ENCODE measurements at regions not wholly inside any gene's neighbourhood (a gene's known extent, or its start where the extent isn't known, plus 50 kb on each side); places are given as distances from the start of the nearest gene placed in this dataset.
"Not testable (repeated sequence)": the region's sequence is repeated elsewhere in the genome, so short reads cannot be mapped to it uniquely, and the experiment has no call there.

DNA sequence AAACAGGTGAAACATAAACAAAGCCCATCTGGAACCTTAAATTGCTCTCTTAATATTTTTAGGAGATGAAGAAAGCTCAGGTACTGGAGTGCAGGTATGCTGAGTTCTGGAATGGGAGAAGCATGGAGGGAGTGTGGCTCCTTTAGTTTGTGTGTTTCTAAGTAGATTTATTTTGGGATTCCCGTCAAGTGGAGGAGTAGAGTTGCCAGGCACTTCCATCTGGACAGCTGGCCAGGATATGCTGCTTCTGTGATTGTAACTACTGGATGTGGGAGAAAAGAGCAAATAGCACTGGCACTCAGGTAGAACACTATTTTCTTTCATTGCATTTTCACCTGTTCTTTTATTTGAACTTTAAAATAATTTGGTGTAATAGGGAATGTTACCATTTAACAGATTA is 182.3 kb upstream of the MAST4 start:
- no peak for DNase-seq
- no peak for ATAC-seq

DNA sequence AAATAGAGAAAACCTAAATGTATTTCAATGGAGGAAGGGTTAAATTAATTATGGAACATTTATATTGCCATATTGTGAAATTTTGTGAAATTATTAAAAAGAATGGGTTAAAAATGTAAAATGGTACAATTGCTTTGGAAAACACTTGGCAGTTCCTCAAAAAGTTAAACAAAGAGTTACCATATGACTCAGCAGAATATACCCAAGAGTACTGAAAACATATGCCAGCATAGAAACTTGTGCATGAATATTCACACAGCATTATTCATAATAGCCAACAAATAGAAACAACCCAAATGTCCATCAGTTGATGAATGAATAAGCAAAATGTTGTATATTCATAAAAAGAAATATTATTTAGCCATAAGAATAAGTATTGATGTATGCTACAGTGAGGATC is 181.0 kb upstream of the MAST4 start:
- ATAC-seq (no peak), DNase-seq (no peak)

- DNase-seq (no peak), ATAC-seq (no peak)
Observed at GRCh38 chr5:66416698-66417097, 179.5 kb upstream of the MAST4 start.

DNA sequence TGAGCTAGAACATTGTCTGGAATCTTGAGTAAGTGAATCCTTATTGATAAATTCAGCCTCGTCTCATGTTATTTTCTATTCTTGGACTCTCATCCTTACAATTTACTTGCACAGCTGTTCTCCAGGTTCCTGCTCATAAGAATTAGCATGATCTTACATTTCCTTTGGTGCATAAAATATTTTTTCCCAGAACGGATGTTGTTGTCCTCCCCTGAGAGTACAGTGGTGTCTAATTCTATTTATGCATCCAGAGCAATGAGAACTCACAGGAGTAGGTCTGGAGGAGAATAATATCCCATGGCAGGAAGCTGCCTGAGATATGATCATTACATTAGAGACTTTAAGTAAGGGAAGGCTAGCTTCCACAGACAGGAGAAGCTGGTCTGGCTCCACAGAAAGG is 178.4 kb upstream of the MAST4 start:
- ATAC-seq (no peak), DNase-seq (no peak)

GRCh38 chr5:66423484-66423883 is 172.7 kb upstream of the MAST4 start:
- no peak for ATAC-seq
- DNase-seq, result no peak

DNA sequence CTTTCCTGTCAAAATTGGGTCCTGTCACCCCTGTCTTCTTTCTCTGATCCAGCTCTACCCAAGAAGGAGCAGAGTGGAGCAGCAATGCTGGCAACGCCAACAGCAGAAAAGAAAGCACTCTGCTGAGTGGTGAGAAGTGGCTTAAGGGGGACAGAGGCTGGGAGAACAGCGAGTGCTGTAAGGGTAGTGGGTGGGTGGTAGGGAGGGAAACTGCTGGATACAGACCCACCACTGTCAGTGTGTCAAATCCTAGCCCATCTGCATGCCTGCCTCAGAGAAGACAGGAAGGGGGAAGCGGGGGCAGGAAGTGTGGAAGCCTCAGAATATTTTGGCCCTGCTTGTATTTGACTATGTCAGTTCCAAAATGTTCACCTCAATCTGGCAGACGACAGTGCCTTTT is 170.4 kb upstream of the MAST4 start:
- ATAC-seq, result no peak
- DNase-seq, result no peak

DNA sequence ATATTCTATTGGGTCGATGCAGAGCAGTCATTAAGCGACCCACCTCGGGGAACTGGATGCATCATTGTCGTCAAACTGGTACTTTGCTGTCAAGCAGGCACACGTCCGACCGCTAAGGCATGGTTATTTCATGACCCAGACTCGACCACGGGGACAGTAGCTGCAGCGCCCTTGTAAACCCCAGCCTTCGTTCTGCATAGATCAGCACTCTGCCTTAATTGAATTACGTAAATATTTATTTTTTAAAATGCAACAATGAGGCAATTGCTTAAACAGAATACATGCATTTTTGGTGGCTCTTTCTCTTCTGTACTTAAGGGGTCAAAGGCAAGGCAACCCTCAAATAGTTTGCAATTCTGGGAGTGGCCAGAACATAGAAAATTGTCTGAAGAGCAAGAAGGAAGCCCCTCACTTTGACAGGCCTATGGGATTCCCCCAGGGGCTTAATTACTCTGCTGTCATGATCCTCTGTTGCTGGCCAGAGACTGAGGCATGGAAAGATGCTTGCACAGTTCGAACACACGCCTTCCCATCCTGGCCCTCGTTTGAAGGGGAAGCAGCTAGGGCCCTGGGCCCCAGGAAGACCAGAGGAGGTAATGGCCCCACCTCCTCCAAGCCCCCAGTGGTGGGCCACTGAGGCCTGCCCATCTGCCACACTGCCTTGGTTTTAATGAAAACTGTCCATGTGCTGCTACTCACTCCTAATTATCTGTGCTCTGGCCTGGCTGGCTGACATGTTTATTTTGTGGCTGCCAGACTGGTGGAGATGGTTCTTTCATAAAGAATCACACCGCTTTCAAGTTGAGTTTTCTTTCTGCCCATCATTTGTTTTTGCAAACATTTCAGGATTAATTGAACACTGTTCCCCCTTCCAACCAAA is 169.7 kb upstream of the MAST4 start:
- ATAC-seq (no peak), DNase-seq (no peak)

- DNase-seq (no peak), ATAC-seq (no peak)
Observed at GRCh38 chr5:66427139-66427442, 169.1 kb upstream of the MAST4 start.

DNA sequence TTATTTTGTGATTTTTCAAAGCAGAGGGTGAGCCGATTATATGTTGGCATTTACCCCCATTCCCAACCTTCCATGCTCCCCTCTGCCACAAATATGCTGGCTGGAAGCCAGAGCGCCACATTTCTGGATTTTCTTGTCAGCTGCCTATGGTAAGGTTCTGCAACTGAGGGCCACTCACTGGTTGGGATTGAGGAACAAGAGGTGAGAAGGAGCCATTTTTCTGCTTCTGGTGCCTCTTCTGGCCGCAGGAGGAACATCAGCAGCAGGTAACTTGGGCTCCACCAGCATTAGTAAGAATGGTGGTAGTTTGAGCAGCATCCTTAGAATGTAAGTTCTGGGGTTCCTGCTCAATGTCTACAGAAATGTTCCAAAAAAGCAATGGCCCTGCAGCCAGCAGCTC is 159.5 kb upstream of the MAST4 start:
- peak; percentile 5 for DNase-seq
- ATAC-seq, result no peak

DNA sequence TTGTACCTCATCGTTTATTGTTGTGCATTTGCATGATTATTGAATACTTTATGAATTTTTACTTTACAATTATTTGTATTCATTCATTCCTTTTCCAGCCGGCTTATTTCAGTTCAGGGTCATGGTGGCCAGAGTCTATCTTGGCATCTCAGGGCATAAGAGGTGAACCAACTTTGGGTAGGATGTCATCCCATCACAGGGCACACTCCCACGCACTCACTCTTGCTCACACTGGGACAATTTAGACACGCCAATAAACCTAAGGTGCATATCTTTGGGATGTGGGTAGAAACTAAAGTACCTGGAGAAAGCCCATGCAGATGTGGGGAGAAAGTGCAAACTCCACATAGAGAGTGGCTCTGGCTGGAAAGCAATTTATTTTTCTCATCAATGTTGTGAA is 158.1 kb upstream of the MAST4 start:
- DNase-seq (no peak), ATAC-seq (no peak)

GRCh38 chr5:66438696-66439095 is 157.5 kb upstream of the MAST4 start:
- ATAC-seq (no peak), DNase-seq (no peak)

DNA sequence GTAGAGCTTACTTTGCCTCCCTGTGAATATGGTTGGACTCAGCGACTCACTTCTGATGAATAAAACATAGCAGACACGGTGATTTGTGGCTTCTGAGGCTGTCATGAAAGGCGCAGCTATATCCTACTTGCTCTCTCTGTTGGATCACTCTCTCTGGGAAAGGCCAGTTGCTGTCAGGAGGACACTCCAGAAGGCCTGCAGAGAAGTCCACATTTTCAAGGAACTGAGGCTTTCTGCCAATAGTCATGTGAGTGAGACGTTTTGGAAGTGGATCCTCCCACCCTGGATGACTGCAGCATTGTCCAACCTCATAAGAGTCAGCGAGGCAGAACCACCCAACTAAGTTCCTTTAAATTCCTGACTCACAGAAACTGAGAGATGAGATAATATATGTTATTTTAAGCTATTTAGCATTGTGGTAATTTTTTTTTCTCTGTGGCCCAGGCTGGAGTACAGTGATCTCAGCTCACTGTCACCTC is 156.0 kb upstream of the MAST4 start:
- peak; percentile 94 for ATAC-seq
- DNase-seq, result peak; percentile 11

- ATAC-seq, result no peak
Observed at GRCh38 chr5:66441351-66441750, 154.8 kb upstream of the MAST4 start.

GRCh38 chr5:66442951-66443445 is 153.2 kb upstream of the MAST4 start:
- ATAC-seq (no peak), DNase-seq (no peak)

More at GRCh38 chr5:66441351-66441750, 154.8 kb upstream of the MAST4 start:
- DNase-seq, result no peak

GRCh38 chr5:66443462-66444130 is 152.6 kb upstream of the MAST4 start:
- no peak for ATAC-seq
- no peak for DNase-seq

GRCh38 chr5:66448070-66448469 is 148.1 kb upstream of the MAST4 start:
- DNase-seq, ATAC-seq: not testable (repeated sequence)

DNA sequence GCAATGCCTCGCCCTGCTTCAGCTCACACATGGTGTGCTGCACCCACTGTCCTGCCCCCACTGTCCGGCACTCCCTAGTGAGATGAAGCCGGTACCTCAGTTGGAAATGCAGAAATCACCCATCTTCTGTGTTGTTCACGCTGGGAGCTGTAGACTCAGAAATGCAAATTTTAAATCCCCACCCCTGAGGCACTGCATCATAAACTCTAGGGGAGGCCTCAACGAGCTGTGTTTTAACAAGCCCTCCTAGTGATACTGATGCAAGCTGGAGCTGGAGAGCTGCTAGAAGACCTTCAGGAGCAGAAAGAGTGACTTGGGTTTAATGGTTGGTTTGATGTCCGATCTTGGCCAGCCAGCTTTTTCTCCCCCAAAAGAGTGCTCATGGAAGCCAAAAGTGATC is 146.0 kb upstream of the MAST4 start:
- no peak for DNase-seq
- no peak for ATAC-seq

DNA sequence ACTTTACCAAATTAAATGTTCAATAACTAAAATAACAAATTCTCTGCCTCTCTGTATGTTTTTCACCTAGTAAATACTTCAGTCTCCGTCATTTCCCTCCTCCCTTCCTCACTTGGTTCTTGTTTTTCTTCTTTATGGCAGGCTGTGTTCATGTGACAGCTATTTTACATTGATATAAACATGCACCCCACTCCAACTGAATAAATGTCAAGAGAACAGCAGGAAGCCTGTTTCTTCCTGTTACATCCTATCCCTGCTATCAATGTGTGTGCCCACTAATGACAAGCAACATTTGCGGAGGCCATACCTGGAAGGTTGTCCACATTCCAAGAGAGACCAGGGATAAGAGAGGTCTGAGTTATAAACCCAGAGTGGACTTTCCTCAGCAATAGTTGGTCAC is 145.2 kb upstream of the MAST4 start:
- DNase-seq, result no peak

GRCh38 chr5:66452109-66452508 is 144.1 kb upstream of the MAST4 start:
- DNase-seq (no peak), ATAC-seq (no peak)

More for the DNA sequence above, 145.2 kb upstream of the MAST4 start:
- no peak for ATAC-seq

- DNase-seq, result no peak
- no peak for ATAC-seq
Observed at GRCh38 chr5:66454186-66455078, 141.8 kb upstream of the MAST4 start.

DNA sequence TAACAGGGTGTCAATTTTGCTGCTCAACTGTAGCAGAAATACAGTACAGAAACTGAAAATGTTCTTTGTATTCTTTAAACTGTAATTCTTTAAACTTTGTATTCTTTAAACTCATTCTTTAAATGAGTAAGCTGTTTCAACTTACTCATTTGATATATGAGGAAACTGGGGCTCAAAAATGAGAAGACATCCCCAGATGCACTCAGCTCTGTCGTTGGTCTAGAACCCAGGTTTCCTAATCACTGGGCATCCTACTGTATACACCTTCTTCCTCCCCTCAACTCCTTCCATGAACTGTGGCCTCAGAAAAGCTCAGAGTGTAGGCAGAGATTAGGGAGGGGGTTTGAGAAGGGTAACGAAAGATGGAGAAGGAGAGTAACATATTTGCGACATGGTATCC is 136.5 kb upstream of the MAST4 start:
- ATAC-seq, result no peak
- no peak for DNase-seq

DNA sequence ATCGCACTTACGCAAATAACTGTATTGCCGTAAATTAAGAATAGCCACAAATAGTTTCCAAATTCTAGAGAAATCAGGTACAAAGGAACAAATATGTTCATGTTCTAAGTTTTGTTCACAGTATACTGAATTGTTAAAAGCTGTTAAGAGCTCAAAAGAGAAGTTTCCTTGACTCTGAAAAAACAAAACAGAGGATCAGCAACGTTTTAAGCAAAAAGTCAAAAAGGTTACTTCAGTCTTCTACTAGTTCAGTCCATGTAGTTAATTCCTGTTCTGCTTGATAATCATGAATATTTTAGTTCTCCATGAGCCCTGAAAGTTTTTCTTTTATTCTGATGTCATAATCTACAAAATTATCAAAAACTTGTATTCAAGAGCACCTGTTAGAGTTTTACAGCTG is 128.6 kb upstream of the MAST4 start:
- ATAC-seq, result no peak
- no peak for DNase-seq

DNA sequence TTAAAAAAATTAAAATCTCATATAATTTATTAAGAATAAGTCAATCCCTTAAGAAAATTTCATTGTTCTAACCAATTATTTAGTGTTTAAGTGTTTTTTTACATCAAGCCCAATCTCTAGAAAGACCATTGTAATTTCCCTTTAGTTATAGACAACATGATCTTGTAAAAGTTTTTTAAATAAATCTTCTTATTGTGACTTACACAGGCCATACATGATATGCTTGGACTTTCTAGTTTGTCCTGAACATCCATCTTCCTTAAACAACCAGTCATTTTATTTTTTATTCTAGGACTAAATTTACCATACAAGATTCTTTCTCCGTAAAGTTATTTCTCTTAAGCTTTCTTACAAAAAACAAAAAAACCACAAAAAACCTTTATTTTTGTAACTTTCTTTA is 126.5 kb upstream of the MAST4 start:
- DNase-seq, result no peak
- ATAC-seq, result no peak
